ENCODE measurements at regions not wholly inside any gene's neighbourhood (a gene's known extent, or its start where the extent isn't known, plus 50 kb on each side); places are given as distances from the start of the nearest gene placed in this dataset.

GRCh38 chr3:82824491-82824890 lies 1063.0 kb upstream of the GBE1 start:
- Histone ChIP-seq H3K27me3 (ENCODE audit: insufficient read depth, low read length) (no peaks in the 10 kb centered on the region), H2AFZ (ENCODE audit: low read depth, low read length) (no peak overlapping the region), H3K4me3 (ENCODE audit: low read length) (no peak overlapping the region), H3K4me1 (ENCODE audit: insufficient read depth, low read length) (no peaks in the 10 kb centered on the region), H3K36me3 (ENCODE audit: insufficient read depth, low read length) (no peaks in the 10 kb centered on the region), H3K9me3 (ENCODE audit: low read length) (no peaks in the 10 kb centered on the region)

- no peaks in the 10 kb centered on the region for H3K4me1 ChIP-seq (ENCODE audit: insufficient read depth, low read length)
- no peaks in the 10 kb centered on the region for H3K36me3 ChIP-seq (ENCODE audit: insufficient read depth, low read length)
- peaks cover 2% of the 10 kb centered on the region for H3K9me3 ChIP-seq (ENCODE audit: low read length)
Observed at GRCh38 chr3:82816086-82816485, 1054.6 kb upstream of the GBE1 start.

GRCh38 chr3:82815417-82816058 lies 1054.1 kb upstream of the GBE1 start:
- Histone ChIP-seq H3K9me3 (ENCODE audit: low read length) (peaks cover 2% of the 10 kb centered on the region), H3K4me3 (ENCODE audit: low read length) (no peak overlapping the region), H3K27me3 (ENCODE audit: insufficient read depth, low read length) (no peaks in the 10 kb centered on the region), H3K4me1 (ENCODE audit: insufficient read depth, low read length) (no peaks in the 10 kb centered on the region), H3K36me3 (ENCODE audit: insufficient read depth, low read length) (no peaks in the 10 kb centered on the region), H2AFZ (ENCODE audit: low read depth, low read length) (no peak overlapping the region)

More at GRCh38 chr3:82816086-82816485, 1054.6 kb upstream of the GBE1 start:
- no peak overlapping the region for H2AFZ ChIP-seq (ENCODE audit: low read depth, low read length)
- no peaks in the 10 kb centered on the region for H3K27me3 ChIP-seq (ENCODE audit: insufficient read depth, low read length)
- no peak overlapping the region for H3K4me3 ChIP-seq (ENCODE audit: low read length)

GRCh38 chr3:82814660-82815059 lies 1053.2 kb upstream of the GBE1 start:
- no peak overlapping the region for H2AFZ ChIP-seq (ENCODE audit: low read depth, low read length)
- H3K4me1 ChIP-seq (ENCODE audit: insufficient read depth, low read length) = no peaks in the 10 kb centered on the region
- no peaks in the 10 kb centered on the region for H3K36me3 ChIP-seq (ENCODE audit: insufficient read depth, low read length)
- H3K4me3 ChIP-seq (ENCODE audit: low read length) = no peak overlapping the region
- H3K27me3 ChIP-seq (ENCODE audit: insufficient read depth, low read length) = no peaks in the 10 kb centered on the region
- H3K9me3 ChIP-seq (ENCODE audit: low read length) = peaks cover 2% of the 10 kb centered on the region

- H3K36me3 ChIP-seq (ENCODE audit: insufficient read depth, low read length) = no peaks in the 10 kb centered on the region
- no peak overlapping the region for H3K4me3 ChIP-seq (ENCODE audit: low read length)
- no peak overlapping the region for H2AFZ ChIP-seq (ENCODE audit: low read depth, low read length)
- H3K4me1 ChIP-seq (ENCODE audit: insufficient read depth, low read length) = no peaks in the 10 kb centered on the region
- H3K27me3 ChIP-seq (ENCODE audit: insufficient read depth, low read length) = no peaks in the 10 kb centered on the region
- no peaks in the 10 kb centered on the region for H3K9me3 ChIP-seq (ENCODE audit: low read length)
Observed at GRCh38 chr3:82807781-82808180, 1046.3 kb upstream of the GBE1 start.

GRCh38 chr3:82802501-82802900 lies 1041.1 kb upstream of the GBE1 start:
- Histone ChIP-seq H3K4me3 (ENCODE audit: low read length) (no peak overlapping the region), H2AFZ (ENCODE audit: low read depth, low read length) (no peak overlapping the region), H3K4me1 (ENCODE audit: insufficient read depth, low read length) (peaks cover 2% of the 10 kb centered on the region), H3K9me3 (ENCODE audit: low read length) (no peaks in the 10 kb centered on the region), H3K36me3 (ENCODE audit: insufficient read depth, low read length) (no peaks in the 10 kb centered on the region), H3K27me3 (ENCODE audit: insufficient read depth, low read length) (no peaks in the 10 kb centered on the region)

GRCh38 chr3:82800248-82800647 lies 1038.8 kb upstream of the GBE1 start:
- Histone ChIP-seq H2AFZ (ENCODE audit: low read depth, low read length) (no peak overlapping the region), H3K4me1 (ENCODE audit: insufficient read depth, low read length) (peaks cover 2% of the 10 kb centered on the region), H3K36me3 (ENCODE audit: insufficient read depth, low read length) (no peaks in the 10 kb centered on the region), H3K9me3 (ENCODE audit: low read length) (no peaks in the 10 kb centered on the region), H3K4me3 (ENCODE audit: low read length) (no peak overlapping the region), H3K27me3 (ENCODE audit: insufficient read depth, low read length) (no peaks in the 10 kb centered on the region)

GRCh38 chr3:82796765-82797164 lies 1035.3 kb upstream of the GBE1 start:
- H2AFZ ChIP-seq (ENCODE audit: low read depth, low read length) = no peak overlapping the region
- H3K36me3 ChIP-seq (ENCODE audit: insufficient read depth, low read length) = no peaks in the 10 kb centered on the region
- no peaks in the 10 kb centered on the region for H3K27me3 ChIP-seq (ENCODE audit: insufficient read depth, low read length)
- no peaks in the 10 kb centered on the region for H3K9me3 ChIP-seq (ENCODE audit: low read length)
- H3K4me1 ChIP-seq (ENCODE audit: insufficient read depth, low read length) = peaks cover 2% of the 10 kb centered on the region
- no peak overlapping the region for H3K4me3 ChIP-seq (ENCODE audit: low read length)

GRCh38 chr3:82791241-82791640 lies 1029.8 kb upstream of the GBE1 start:
- H3K36me3 ChIP-seq (ENCODE audit: insufficient read depth, low read length) = no peaks in the 10 kb centered on the region
- H3K4me1 ChIP-seq (ENCODE audit: insufficient read depth, low read length) = no peaks in the 10 kb centered on the region
- H2AFZ ChIP-seq (ENCODE audit: low read depth, low read length) = no peak overlapping the region
- H3K27me3 ChIP-seq (ENCODE audit: insufficient read depth, low read length) = no peaks in the 10 kb centered on the region
- no peaks in the 10 kb centered on the region for H3K9me3 ChIP-seq (ENCODE audit: low read length)
- no peak overlapping the region for H3K4me3 ChIP-seq (ENCODE audit: low read length)

GRCh38 chr3:82790307-82791097 lies 1029.1 kb upstream of the GBE1 start:
- Histone ChIP-seq H3K4me1 (ENCODE audit: insufficient read depth, low read length) (no peaks in the 10 kb centered on the region), H3K36me3 (ENCODE audit: insufficient read depth, low read length) (no peaks in the 10 kb centered on the region), H3K4me3 (ENCODE audit: low read length) (no peak overlapping the region), H3K9me3 (ENCODE audit: low read length) (no peaks in the 10 kb centered on the region), H3K27me3 (ENCODE audit: insufficient read depth, low read length) (no peaks in the 10 kb centered on the region), H2AFZ (ENCODE audit: low read depth, low read length) (no peak overlapping the region)

- no peaks in the 10 kb centered on the region for H3K27me3 ChIP-seq (ENCODE audit: insufficient read depth, low read length)
- no peaks in the 10 kb centered on the region for H3K9me3 ChIP-seq (ENCODE audit: low read length)
- H3K4me1 ChIP-seq (ENCODE audit: insufficient read depth, low read length) = no peaks in the 10 kb centered on the region
- no peaks in the 10 kb centered on the region for H3K36me3 ChIP-seq (ENCODE audit: insufficient read depth, low read length)
- no peak overlapping the region for H3K4me3 ChIP-seq (ENCODE audit: low read length)
- H2AFZ ChIP-seq (ENCODE audit: low read depth, low read length) = no peak overlapping the region
Observed at GRCh38 chr3:82783194-82783593, 1021.7 kb upstream of the GBE1 start.

GRCh38 chr3:82773207-82773606 lies 1011.8 kb upstream of the GBE1 start:
- Histone ChIP-seq H2AFZ (ENCODE audit: low read depth, low read length) (no peak overlapping the region), H3K4me1 (ENCODE audit: insufficient read depth, low read length) (no peaks in the 10 kb centered on the region), H3K27me3 (ENCODE audit: insufficient read depth, low read length) (no peaks in the 10 kb centered on the region), H3K9me3 (ENCODE audit: low read length) (peaks cover 2% of the 10 kb centered on the region), H3K4me3 (ENCODE audit: low read length) (no peak overlapping the region), H3K36me3 (ENCODE audit: insufficient read depth, low read length) (no peaks in the 10 kb centered on the region)

GRCh38 chr3:82764521-82764920 lies 1003.1 kb upstream of the GBE1 start:
- no peaks in the 10 kb centered on the region for H3K9me3 ChIP-seq (ENCODE audit: low read length)

More at GRCh38 chr3:82764521-82764920, 1003.1 kb upstream of the GBE1 start:
- Histone ChIP-seq H3K4me1 (ENCODE audit: insufficient read depth, low read length) (no peaks in the 10 kb centered on the region), H3K27me3 (ENCODE audit: insufficient read depth, low read length) (no peaks in the 10 kb centered on the region), H2AFZ (ENCODE audit: low read depth, low read length) (no peak overlapping the region), H3K36me3 (ENCODE audit: insufficient read depth, low read length) (no peaks in the 10 kb centered on the region), H3K4me3 (ENCODE audit: low read length) (no peak overlapping the region)
